Loucy (cell line): ENCODE measurements at regions not wholly inside any gene's neighbourhood (a gene's known extent, or its start where the extent isn't known, plus 50 kb on each side); places are given as distances from the start of the nearest gene placed in this dataset.

Experiments used
- H2AFZ ChIP-seq: fragments of 200-600 bp; sonication (generic); 2 replicates; pipeline ENCODE4 v1.6.0; 2016; ENCODE audit warnings: antibody characterized with exemption, mild to moderate bottlenecking, low read length, moderate library complexity
- H3F3A ChIP-seq: fragments of 200-600 bp; 2 replicates; pipeline ENCODE4 v1.6.0; 2016; ENCODE audit warnings: antibody characterized with exemption, low read depth, mild to moderate bottlenecking
- H3K27me3 ChIP-seq: fragments of 200-600 bp; sonication (generic); 2 replicates; pipeline ENCODE4 v1.6.1; 2014; ENCODE audit warnings: low read length, mild to moderate bottlenecking; ENCODE audit not compliant: insufficient read depth, poor library complexity, severe bottlenecking
- H3K36me3 ChIP-seq: fragments of 200-600 bp; sonication (generic); 2 replicates; pipeline ENCODE4 v1.6.1; 2016; ENCODE audit warnings: low read length; ENCODE audit not compliant: insufficient read depth
- H3K4me1 ChIP-seq: fragments of 200-600 bp; sonication (generic); 2 replicates; pipeline ENCODE4 v1.5.1; 2014; ENCODE audit warnings: low read length, mild to moderate bottlenecking; ENCODE audit not compliant: insufficient read depth, poor library complexity, severe bottlenecking
- H3K4me2 ChIP-seq: fragments of 200-600 bp; sonication (generic); 2 replicates; pipeline ENCODE4 v1.6.0; 2014; ENCODE audit warnings: antibody characterized with exemption, low read length, low read depth, mild to moderate bottlenecking; ENCODE audit not compliant: poor library complexity, severe bottlenecking
- H3K4me3 ChIP-seq: fragments of 200-600 bp; sonication (generic); 2 replicates; pipeline ENCODE4 v1.5.1; 2014; ENCODE audit warnings: low read length, mild to moderate bottlenecking, mixed read lengths; ENCODE audit not compliant: poor library complexity, severe bottlenecking
- H3K79me2 ChIP-seq: fragments of 200-600 bp; sonication (generic); 2 replicates; pipeline ENCODE4 v1.6.1; 2014; ENCODE audit warnings: low read length; ENCODE audit not compliant: insufficient read depth
- H3K9ac ChIP-seq: fragments of 200-600 bp; sonication (generic); 2 replicates; pipeline ENCODE4 v1.6.0; 2014; ENCODE audit warnings: mild to moderate bottlenecking, low read depth, low read length, moderate library complexity; ENCODE audit not compliant: poor library complexity, severe bottlenecking
- H3K9me2 ChIP-seq: fragments of 200-600 bp; sonication (generic); replicated peaks from 2 replicates; pipeline ENCODE4 v1.6.1; 2016; ENCODE audit warnings: low read depth, low read length, mixed read lengths
- H3K9me3 ChIP-seq: fragments of 200-600 bp; sonication (generic); 2 replicates; pipeline ENCODE4 v1.6.1; 2014; ENCODE audit warnings: mild to moderate bottlenecking, antibody characterized with exemption, low read length, low read depth; ENCODE audit not compliant: insufficient read depth
- H4K20me1 ChIP-seq: fragments of 200-600 bp; sonication (generic); 2 replicates; pipeline ENCODE4 v1.6.0; 2014; ENCODE audit warnings: antibody characterized with exemption, low read length, mild to moderate bottlenecking; ENCODE audit not compliant: insufficient read depth, poor library complexity, severe bottlenecking
- EZH2phosphoT487 ChIP-seq: fragments of 200-600 bp; IDR thresholded peaks from 2 replicates; pipeline ENCODE4 v1.6.1; 2018; ENCODE audit warnings: antibody characterized with exemption, mild to moderate bottlenecking, moderate library complexity, borderline replicate concordance
- TF ChIP-seq, protein P1 (sequence below): fragments of 200-600 bp; sonication (generic); conservative IDR thresholded peaks from 2 replicates; pipeline ENCODE4 v1.5.1; 2014; ENCODE audit warnings: mild to moderate bottlenecking, antibody characterized with exemption, low read length

DNA sequence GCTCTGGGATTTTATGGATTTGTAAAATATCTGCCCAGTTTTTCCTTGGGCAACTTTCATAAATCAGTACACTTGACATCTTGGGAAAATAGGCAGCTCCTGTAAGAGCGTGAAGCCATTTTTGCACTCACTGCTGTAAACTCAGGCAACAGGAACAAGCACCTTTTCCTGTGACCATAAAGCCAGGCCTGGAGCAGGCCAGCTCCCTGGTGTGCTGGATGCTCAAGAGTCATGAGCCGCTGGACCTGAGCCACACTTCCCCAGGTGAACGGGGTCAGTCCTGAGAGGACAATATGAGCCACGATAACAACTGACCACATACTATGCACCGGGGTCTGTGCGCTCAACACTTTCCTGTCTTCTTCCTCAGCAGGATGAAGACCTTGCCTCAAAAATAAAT is 158.2 kb downstream of the NUP210 start:
- no peak overlapping the region; the same call in 1 of the 2 replicates for H2AFZ ChIP-seq
- H3K9me2 ChIP-seq: no peaks in the 10 kb centered on the region
- no peaks in the 10 kb centered on the region for H3K9me3 ChIP-seq
- H4K20me1 ChIP-seq: no peaks in the 10 kb centered on the region
- H3K4me3 ChIP-seq: no peak overlapping the region
- H3K9ac ChIP-seq: peak overlapping the region; percentile 59
- no peak for TF ChIP-seq EZH2phosphoT487
- TF ChIP-seq, protein P1, sequence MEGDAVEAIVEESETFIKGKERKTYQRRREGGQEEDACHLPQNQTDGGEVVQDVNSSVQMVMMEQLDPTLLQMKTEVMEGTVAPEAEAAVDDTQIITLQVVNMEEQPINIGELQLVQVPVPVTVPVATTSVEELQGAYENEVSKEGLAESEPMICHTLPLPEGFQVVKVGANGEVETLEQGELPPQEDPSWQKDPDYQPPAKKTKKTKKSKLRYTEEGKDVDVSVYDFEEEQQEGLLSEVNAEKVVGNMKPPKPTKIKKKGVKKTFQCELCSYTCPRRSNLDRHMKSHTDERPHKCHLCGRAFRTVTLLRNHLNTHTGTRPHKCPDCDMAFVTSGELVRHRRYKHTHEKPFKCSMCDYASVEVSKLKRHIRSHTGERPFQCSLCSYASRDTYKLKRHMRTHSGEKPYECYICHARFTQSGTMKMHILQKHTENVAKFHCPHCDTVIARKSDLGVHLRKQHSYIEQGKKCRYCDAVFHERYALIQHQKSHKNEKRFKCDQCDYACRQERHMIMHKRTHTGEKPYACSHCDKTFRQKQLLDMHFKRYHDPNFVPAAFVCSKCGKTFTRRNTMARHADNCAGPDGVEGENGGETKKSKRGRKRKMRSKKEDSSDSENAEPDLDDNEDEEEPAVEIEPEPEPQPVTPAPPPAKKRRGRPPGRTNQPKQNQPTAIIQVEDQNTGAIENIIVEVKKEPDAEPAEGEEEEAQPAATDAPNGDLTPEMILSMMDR: no peak
- H3K4me1 ChIP-seq: peaks cover 28% of the 10 kb centered on the region
- no peaks in the 10 kb centered on the region for H3K79me2 ChIP-seq
- peaks cover 4% of the 10 kb centered on the region; the same call in 1 of the 2 replicates for H3F3A ChIP-seq
- H3K4me2 ChIP-seq: peak overlapping the region; percentile 71
- no peaks in the 10 kb centered on the region for H3K27me3 ChIP-seq
- H3K36me3 ChIP-seq: no peaks in the 10 kb centered on the region

DNA sequence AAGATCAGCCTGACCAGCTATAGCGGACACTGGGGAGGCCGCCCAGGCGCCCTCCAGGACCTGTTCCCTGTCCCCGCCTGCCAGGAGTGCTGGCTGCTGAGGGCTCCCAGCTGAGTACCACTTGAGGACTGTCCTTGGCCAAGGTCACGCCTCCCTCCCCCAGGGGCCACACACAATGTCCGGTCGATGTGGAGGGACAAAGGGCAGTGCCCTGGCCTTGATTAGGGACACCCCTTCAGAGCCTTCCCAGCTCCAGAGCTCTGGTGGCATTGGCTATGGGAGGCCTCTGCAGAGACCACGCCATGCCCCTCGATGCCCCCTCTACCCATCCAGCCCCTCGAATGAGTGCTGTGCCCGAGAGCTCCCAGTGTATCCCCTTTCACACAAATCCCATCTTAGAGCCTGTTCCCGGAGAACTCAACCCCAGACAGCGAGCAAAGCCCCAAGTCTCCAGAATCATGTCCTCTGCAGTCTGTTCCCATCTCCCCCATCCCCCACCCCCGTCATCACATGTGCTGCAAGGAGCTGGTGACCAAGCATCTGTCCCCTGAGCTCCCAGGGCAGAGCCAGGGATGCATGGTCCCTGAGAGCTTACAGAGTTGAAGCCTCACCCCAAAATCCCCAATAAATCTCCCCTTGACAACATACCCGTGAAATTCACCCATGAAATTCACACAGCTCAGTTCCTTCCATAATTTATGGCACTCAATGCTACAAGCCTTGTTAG is 158.9 kb downstream of the NUP210 start:
- Histone ChIP-seq H3K4me3 (no peak overlapping the region), H3K36me3 (no peaks in the 10 kb centered on the region), H2AFZ (no peak overlapping the region), H3K4me1 (peaks cover 28% of the 10 kb centered on the region), H4K20me1 (no peaks in the 10 kb centered on the region), H3F3A (peaks cover 4% of the 10 kb centered on the region; the same call in 1 of the 2 replicates), H3K9me2 (no peaks in the 10 kb centered on the region), H3K9me3 (no peaks in the 10 kb centered on the region), H3K9ac (no peak overlapping the region), H3K27me3 (no peaks in the 10 kb centered on the region), H3K4me2 (no peak overlapping the region), H3K79me2 (no peaks in the 10 kb centered on the region)
- TF ChIP-seq EZH2phosphoT487: no peak
- TF ChIP-seq, protein P1: no peak

DNA sequence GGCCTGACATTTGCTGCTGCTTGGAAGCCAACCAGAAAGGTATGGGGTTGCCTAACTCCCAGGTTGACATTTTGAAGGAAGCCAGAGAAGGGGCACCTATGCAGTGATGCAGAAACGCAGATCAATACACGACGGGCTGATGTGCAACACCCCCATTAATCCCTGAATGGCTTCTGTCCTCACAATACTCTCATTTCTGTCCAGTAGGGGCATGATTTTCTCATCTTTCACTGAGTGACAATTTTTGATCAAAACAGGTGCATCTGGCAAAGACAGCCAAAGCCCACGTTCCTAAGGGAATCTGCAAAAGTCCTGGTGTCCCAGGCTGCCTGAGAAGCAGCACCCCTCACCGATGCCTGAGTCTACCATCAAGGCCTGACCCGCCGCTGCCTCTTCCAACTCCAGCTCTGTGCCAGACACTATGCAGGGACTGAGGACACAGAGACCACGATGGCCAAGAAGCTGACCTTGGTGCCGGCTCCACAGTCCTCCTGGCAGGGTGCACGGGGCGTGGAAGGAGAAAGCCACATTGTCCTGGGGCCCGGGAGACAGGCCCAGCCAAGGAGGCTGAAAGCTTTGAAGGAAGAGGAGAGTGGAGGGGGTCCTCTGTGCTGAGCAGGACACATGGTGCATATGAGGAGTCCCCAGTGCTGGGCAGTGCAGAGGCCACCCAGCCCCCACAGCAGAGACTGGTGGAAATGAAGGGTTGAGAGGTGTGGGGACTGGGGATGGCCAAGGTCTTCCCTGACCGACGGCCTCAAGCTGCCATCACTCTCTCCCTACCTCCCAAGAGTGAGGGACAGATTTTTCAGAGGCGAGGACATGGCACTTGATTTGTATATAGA is 159.6 kb downstream of the NUP210 start:
- Histone ChIP-seq H3K4me2 (no peak overlapping the region), H3K4me3 (no peak overlapping the region), H3K9me3 (no peaks in the 10 kb centered on the region), H4K20me1 (no peaks in the 10 kb centered on the region), H3K9me2 (no peaks in the 10 kb centered on the region), H3K9ac (no peak overlapping the region), H3F3A (peaks cover 4% of the 10 kb centered on the region; the same call in 1 of the 2 replicates), H3K27me3 (no peaks in the 10 kb centered on the region), H3K79me2 (no peaks in the 10 kb centered on the region), H3K36me3 (no peaks in the 10 kb centered on the region), H2AFZ (peak overlapping the region; percentile 52; the same call in 1 of the 2 replicates), H3K4me1 (peaks cover 28% of the 10 kb centered on the region)
- TF ChIP-seq, protein P1: peak; percentile 63
- TF ChIP-seq EZH2phosphoT487: no peak
